HEK293 (cell line): ENCODE measurements at regions not wholly inside any gene's neighbourhood (a gene's known extent, or its start where the extent isn't known, plus 50 kb on each side); places are given as distances from the start of the nearest gene placed in this dataset.

Experiments used
- CTCF ChIA-PET: fragments of 350-600 bp; formaldehyde crosslinking; extraction: SDS; loops from one replicate; lab custom pipeline; 2021; ENCODE audit warnings: antibody characterized with exemption; lab: Yijun Ruan, JAX
- POLR2A ChIA-PET: fragments of 300-600 bp; formaldehyde crosslinking; extraction: SDS; loops from one replicate; lab custom pipeline; 2020; ENCODE audit warnings: antibody characterized with exemption, inconsistent platforms; lab: Yijun Ruan, JAX
- H3K27ac ChIP-seq: fragments of 200-500 bp; sonication (Bioruptor generic); 2 replicates; pipeline ENCODE4 v1.5.1; 2014; ENCODE audit warnings: low read depth, low read length, control low read depth, inconsistent platforms; ENCODE audit errors: extremely low read depth
- H3K36me3 ChIP-seq, 2 experiments: fragments of 200-500 bp in 1 of 2; sonication (Bioruptor generic) in 1 of 2; 1 replicate in 1 of 2; 2 replicates in 1 of 2; pipeline ENCODE4 v1.5.1; 2014 to 2017; ENCODE audit warnings: inconsistent platforms in 2 of 2, low read length in 2 of 2; ENCODE audit not compliant: control insufficient read depth in 2 of 2, insufficient read depth in 1 of 2
- H3K4me1 ChIP-seq: fragments of 200-500 bp; sonication (Bioruptor generic); 2 replicates; pipeline ENCODE4 v1.5.1; 2014; ENCODE audit warnings: mild to moderate bottlenecking, low read length, inconsistent platforms; ENCODE audit not compliant: control insufficient read depth, insufficient read depth
- H3K4me3 ChIP-seq: 2 replicates; pipeline ENCODE4 v1.5.1; 2011; ENCODE audit warnings: low read depth, mild to moderate bottlenecking, control low read depth, low read length, moderate library complexity
- H3K9me3 ChIP-seq: fragments of 200-500 bp; sonication (Bioruptor generic); 2 replicates; pipeline ENCODE4 v1.5.1; 2014; ENCODE audit warnings: low read depth, low read length, inconsistent platforms; ENCODE audit not compliant: control insufficient read depth, insufficient read depth
- SCRT1 ChIP-seq: fragments of 450-650 bp; formaldehyde crosslinking; IDR thresholded peaks from 2 replicates; pipeline ENCODE4 v1.5.1; 2016; ENCODE audit warnings: missing biosample characterization, missing genetic modification characterization, borderline replicate concordance
- ZBTB17 ChIP-seq: fragments of 450-650 bp; formaldehyde crosslinking; IDR thresholded peaks from 2 replicates; pipeline ENCODE4 v1.5.1; 2016; ENCODE audit warnings: missing biosample characterization, missing genetic modification characterization
- ZBTB20 ChIP-seq: fragments of 450-650 bp; formaldehyde crosslinking; IDR thresholded peaks from 2 replicates; pipeline ENCODE4 v1.5.1; 2016; ENCODE audit warnings: missing biosample characterization, missing genetic modification characterization
- ZIC2 ChIP-seq: fragments of 450-650 bp; formaldehyde crosslinking; IDR thresholded peaks from 2 replicates; pipeline ENCODE4 v1.5.1; 2016; ENCODE audit warnings: missing biosample characterization, missing genetic modification characterization
- ZNF121 ChIP-seq: fragments of 450-650 bp; formaldehyde crosslinking; IDR thresholded peaks from 2 replicates; pipeline ENCODE4 v1.5.1; 2016; ENCODE audit warnings: missing biosample characterization, missing genetic modification characterization
- ZNF292 ChIP-seq: fragments of 450-650 bp; formaldehyde crosslinking; IDR thresholded peaks from 2 replicates; pipeline ENCODE4 v1.5.1; 2016; ENCODE audit warnings: low read depth, missing biosample characterization, missing genetic modification characterization, borderline replicate concordance
- ZNF354C ChIP-seq: fragments of 450-650 bp; formaldehyde crosslinking; IDR thresholded peaks from 2 replicates; pipeline ENCODE4 v1.5.1; 2016; ENCODE audit warnings: missing biosample characterization, missing genetic modification characterization, low read depth, borderline replicate concordance
- ZNF510 ChIP-seq: fragments of 450-650 bp; formaldehyde crosslinking; IDR thresholded peaks from 2 replicates; pipeline ENCODE4 v1.5.1; 2018; ENCODE audit warnings: mild to moderate bottlenecking, missing genetic modification characterization, missing biosample characterization; ENCODE audit not compliant: insufficient replicate concordance
- ZNF629 ChIP-seq: fragments of 450-650 bp; formaldehyde crosslinking; IDR thresholded peaks from 2 replicates; pipeline ENCODE4 v1.5.1; 2017; ENCODE audit warnings: missing biosample characterization, missing genetic modification characterization
- ZNF658 ChIP-seq: fragments of 450-650 bp; formaldehyde crosslinking; IDR thresholded peaks from 2 replicates; pipeline ENCODE4; 2016; ENCODE audit warnings: missing biosample characterization, missing genetic modification characterization
- TF ChIP-seq, protein P1 (sequence below): fragments of 450-650 bp; formaldehyde crosslinking; IDR thresholded peaks from 2 replicates; pipeline ENCODE4 v1.5.1; 2016; ENCODE audit warnings: missing biosample characterization, missing genetic modification characterization
- TF ChIP-seq, protein P2 (sequence below): fragments of 450-650 bp; formaldehyde crosslinking; IDR thresholded peaks from 2 replicates; pipeline ENCODE4 v1.5.1; 2016; ENCODE audit warnings: missing biosample characterization, missing genetic modification characterization, borderline replicate concordance

DNA sequence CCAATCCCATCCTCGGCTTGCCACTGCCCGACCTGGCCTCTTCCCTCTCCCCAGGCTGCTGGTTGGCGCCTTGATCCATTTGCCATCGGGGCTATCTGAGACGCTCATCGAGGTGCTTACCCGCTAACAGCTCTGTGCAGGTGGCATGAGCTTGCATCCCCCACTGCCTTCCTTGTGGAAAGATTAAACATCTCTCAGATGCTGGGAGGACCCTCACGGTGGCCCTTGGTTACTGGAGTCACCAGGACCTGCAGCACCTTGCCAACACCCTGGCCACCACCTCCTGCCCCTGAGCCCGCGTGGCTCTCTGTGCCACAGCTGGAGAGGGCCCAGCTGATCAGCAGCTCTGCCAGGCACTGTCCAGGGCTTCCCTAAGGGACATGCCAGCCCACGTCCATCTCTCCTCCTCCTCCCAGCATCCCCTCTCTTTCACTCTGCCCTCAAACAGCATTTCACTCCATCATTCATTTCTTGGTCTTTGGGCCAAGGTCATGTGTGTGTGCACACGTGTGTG lies 249.6 kb downstream of the RBFOX3 start:
- CTCF ChIA-PET, result no interaction called here
- no peak overlapping the region for H3K27ac ChIP-seq
- H3K9me3 ChIP-seq, result no peaks in the 10 kb centered on the region
- no peaks in the 10 kb centered on the region for H3K36me3 ChIP-seq
- H3K4me1 ChIP-seq, result no peaks in the 10 kb centered on the region
- H3K4me3 ChIP-seq, result no peak overlapping the region
- no peak for TF ChIP-seq ZBTB20 (tag by site-specific recombination)
- TF ChIP-seq ZBTB17 (tag by site-specific recombination), result peak; percentile 70
- POLR2A ChIA-PET, result no interaction called here

- H3K36me3 ChIP-seq, result no peaks in the 10 kb centered on the region
- H3K27ac ChIP-seq, result no peak overlapping the region
- no peak overlapping the region for H3K4me3 ChIP-seq
- ChIA-PET POLR2A (no interaction called here), CTCF (interaction anchor here (0.5 to 0.7 kb wide), 3 partner anchors 27 to 362 kb away, joined by 3 to 4 read pairs (median 3); no protein-coding TSS in a partner anchor)
- H3K9me3 ChIP-seq, result no peaks in the 10 kb centered on the region
- no peaks in the 10 kb centered on the region for H3K4me1 ChIP-seq
- TF ChIP-seq ZNF629 (tag by site-specific recombination), result no peak
- peak; percentile 46 for TF ChIP-seq ZIC2
Measured at GRCh38 chr17:79360196-79360595, 250.7 kb downstream of the RBFOX3 start.

DNA sequence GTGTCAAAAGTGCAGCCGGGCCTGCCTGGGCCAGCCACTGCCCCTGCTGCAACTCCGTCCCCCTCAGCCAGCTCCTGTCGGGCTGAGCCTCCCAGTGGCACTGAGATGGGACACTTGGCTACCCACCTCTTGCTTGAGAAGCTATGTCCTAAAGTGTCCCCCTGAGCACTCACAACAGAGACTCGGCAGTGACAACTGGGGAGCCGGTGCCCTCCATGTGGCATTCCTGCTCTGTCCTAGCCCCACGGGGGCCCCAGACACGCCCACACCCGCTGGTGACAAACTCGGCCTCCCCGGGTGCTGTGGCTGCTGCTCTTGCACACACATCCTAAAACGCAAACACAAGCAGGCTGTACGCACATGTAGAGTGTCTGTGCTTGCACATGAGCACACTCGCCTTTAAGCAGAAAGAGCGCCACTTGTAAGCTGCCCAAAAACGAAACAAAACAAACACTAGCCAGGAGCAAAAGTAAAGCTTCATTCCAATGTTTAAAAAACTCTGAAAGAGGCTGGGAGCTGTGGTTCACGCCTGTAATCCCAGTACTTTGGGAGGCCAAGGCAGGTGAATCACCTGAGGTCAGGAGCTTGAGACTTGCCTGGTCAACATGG lies 253.9 kb downstream of the RBFOX3 start:
- H3K9me3 ChIP-seq, result no peaks in the 10 kb centered on the region
- CTCF ChIA-PET, result interaction anchor here (0.6 to 1.7 kb wide), 4 partner anchors 31 to 275 kb away, joined by 3 to 4 read pairs (median 3); no protein-coding TSS in a partner anchor
- no peaks in the 10 kb centered on the region for H3K4me1 ChIP-seq
- H3K36me3 ChIP-seq, result no peaks in the 10 kb centered on the region
- H3K4me3 ChIP-seq, result no peak overlapping the region
- no peak for TF ChIP-seq ZNF292 (tag by site-specific recombination)
- TF ChIP-seq, protein P1, sequence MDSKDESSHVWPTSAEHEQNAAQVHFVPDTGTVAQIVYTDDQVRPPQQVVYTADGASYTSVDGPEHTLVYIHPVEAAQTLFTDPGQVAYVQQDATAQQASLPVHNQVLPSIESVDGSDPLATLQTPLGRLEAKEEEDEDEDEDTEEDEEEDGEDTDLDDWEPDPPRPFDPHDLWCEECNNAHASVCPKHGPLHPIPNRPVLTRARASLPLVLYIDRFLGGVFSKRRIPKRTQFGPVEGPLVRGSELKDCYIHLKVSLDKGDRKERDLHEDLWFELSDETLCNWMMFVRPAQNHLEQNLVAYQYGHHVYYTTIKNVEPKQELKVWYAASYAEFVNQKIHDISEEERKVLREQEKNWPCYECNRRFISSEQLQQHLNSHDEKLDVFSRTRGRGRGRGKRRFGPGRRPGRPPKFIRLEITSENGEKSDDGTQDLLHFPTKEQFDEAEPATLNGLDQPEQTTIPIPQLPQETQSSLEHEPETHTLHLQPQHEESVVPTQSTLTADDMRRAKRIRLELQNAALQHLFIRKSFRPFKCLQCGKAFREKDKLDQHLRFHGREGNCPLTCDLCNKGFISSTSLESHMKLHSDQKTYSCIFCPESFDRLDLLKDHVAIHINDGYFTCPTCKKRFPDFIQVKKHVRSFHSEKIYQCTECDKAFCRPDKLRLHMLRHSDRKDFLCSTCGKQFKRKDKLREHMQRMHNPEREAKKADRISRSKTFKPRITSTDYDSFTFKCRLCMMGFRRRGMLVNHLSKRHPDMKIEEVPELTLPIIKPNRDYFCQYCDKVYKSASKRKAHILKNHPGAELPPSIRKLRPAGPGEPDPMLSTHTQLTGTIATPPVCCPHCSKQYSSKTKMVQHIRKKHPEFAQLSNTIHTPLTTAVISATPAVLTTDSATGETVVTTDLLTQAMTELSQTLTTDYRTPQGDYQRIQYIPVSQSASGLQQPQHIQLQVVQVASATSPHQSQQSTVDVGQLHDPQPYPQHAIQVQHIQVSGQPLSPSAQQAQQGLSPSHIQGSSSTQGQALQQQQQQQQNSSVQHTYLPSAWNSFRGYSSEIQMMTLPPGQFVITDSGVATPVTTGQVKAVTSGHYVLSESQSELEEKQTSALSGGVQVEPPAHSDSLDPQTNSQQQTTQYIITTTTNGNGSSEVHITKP (tag by site-specific recombination), result no peak
- TF ChIP-seq ZNF510 (tag by site-specific recombination), result no peak
- TF ChIP-seq ZNF354C (tag by site-specific recombination), result no peak
- TF ChIP-seq SCRT1 (tag by site-specific recombination), result no peak
- TF ChIP-seq ZNF121 (tag by site-specific recombination), result no peak
- no peak for TF ChIP-seq ZNF658 (tag by site-specific recombination)
- TF ChIP-seq, protein P2, sequence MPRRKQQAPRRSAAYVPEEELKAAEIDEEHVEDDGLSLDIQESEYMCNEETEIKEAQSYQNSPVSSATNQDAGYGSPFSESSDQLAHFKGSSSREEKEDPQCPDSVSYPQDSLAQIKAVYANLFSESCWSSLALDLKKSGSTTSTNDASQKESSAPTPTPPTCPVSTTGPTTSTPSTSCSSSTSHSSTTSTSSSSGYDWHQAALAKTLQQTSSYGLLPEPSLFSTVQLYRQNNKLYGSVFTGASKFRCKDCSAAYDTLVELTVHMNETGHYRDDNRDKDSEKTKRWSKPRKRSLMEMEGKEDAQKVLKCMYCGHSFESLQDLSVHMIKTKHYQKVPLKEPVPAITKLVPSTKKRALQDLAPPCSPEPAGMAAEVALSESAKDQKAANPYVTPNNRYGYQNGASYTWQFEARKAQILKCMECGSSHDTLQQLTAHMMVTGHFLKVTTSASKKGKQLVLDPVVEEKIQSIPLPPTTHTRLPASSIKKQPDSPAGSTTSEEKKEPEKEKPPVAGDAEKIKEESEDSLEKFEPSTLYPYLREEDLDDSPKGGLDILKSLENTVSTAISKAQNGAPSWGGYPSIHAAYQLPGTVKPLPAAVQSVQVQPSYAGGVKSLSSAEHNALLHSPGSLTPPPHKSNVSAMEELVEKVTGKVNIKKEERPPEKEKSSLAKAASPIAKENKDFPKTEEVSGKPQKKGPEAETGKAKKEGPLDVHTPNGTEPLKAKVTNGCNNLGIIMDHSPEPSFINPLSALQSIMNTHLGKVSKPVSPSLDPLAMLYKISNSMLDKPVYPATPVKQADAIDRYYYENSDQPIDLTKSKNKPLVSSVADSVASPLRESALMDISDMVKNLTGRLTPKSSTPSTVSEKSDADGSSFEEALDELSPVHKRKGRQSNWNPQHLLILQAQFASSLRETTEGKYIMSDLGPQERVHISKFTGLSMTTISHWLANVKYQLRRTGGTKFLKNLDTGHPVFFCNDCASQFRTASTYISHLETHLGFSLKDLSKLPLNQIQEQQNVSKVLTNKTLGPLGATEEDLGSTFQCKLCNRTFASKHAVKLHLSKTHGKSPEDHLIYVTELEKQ, result no peak
- POLR2A ChIA-PET, result no interaction called here
- no peak overlapping the region for H3K27ac ChIP-seq
